Panc1 (cell line): ENCODE measurements at regions not wholly inside any gene's neighbourhood (a gene's known extent, or its start where the extent isn't known, plus 50 kb on each side); places are given as distances from the start of the nearest gene placed in this dataset.

Source experiments
- POLR2AphosphoS5 ChIP-seq: IDR thresholded peaks from 2 replicates; pipeline ENCODE4 v1.6.1; 2012; ENCODE audit warnings: mild to moderate bottlenecking, low read depth, low read length, moderate library complexity
- SIN3A ChIP-seq: IDR thresholded peaks from 2 replicates; pipeline ENCODE4 v1.6.1; 2012; ENCODE audit warnings: low read depth, mild to moderate bottlenecking, low read length, moderate library complexity, borderline replicate concordance; ENCODE audit not compliant: insufficient read depth
- TCF7L2 ChIP-seq: IDR thresholded peaks from 2 replicates; pipeline ENCODE4 v1.6.1; 2011; ENCODE audit warnings: mild to moderate bottlenecking, low read depth, low read length, inconsistent platforms
- TF ChIP-seq, protein P1 (sequence below): fragments of 450-650 bp; IDR thresholded peaks from 2 replicates; pipeline ENCODE4 v1.5.1; 2017; ENCODE audit warnings: mild to moderate bottlenecking
- TF ChIP-seq, protein P2 (sequence below), 2 experiments: IDR thresholded peaks; 2 replicates each; pipeline ENCODE4 v1.6.1; 2011 to 2012; ENCODE audit warnings: low read depth in 2 of 2, control low read depth in 1 of 2, low read length in 1 of 2, mild to moderate bottlenecking in 1 of 2, moderate library complexity in 1 of 2; ENCODE audit not compliant: insufficient read depth in 1 of 2

DNA sequence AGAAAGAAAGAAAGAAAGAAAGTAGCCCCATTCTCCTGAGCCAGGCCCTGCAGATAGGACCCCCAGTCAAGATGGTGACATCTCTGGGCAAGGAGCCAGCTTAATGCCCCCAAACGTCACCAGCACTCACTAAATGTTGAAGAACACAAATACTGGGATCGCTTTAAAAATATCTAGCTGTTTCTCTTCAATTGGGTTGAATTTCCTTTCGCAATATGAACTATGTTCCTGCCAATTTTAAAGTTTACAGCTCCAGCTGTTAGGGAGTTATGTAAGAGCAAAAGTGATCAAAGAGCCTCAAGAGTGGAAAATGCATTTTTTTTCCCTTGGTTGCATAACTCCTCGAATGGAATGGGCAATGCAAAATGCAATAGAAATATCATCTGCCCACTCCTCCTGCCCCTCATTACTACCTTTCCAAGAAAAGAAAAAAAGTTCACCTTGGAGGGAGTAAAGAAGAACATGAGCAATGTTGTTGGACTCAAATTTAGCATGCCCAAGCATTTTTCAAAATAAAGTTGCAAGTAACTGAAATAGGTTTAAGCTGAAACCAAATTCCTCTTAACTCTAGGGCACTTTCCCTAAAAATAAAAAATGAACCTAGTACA lies 244.2 kb upstream of the PIK3R1 start:
- TF ChIP-seq, protein P1, sequence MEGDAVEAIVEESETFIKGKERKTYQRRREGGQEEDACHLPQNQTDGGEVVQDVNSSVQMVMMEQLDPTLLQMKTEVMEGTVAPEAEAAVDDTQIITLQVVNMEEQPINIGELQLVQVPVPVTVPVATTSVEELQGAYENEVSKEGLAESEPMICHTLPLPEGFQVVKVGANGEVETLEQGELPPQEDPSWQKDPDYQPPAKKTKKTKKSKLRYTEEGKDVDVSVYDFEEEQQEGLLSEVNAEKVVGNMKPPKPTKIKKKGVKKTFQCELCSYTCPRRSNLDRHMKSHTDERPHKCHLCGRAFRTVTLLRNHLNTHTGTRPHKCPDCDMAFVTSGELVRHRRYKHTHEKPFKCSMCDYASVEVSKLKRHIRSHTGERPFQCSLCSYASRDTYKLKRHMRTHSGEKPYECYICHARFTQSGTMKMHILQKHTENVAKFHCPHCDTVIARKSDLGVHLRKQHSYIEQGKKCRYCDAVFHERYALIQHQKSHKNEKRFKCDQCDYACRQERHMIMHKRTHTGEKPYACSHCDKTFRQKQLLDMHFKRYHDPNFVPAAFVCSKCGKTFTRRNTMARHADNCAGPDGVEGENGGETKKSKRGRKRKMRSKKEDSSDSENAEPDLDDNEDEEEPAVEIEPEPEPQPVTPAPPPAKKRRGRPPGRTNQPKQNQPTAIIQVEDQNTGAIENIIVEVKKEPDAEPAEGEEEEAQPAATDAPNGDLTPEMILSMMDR = no peak
- TF ChIP-seq POLR2AphosphoS5 = no peak
- TF ChIP-seq, protein P2, sequence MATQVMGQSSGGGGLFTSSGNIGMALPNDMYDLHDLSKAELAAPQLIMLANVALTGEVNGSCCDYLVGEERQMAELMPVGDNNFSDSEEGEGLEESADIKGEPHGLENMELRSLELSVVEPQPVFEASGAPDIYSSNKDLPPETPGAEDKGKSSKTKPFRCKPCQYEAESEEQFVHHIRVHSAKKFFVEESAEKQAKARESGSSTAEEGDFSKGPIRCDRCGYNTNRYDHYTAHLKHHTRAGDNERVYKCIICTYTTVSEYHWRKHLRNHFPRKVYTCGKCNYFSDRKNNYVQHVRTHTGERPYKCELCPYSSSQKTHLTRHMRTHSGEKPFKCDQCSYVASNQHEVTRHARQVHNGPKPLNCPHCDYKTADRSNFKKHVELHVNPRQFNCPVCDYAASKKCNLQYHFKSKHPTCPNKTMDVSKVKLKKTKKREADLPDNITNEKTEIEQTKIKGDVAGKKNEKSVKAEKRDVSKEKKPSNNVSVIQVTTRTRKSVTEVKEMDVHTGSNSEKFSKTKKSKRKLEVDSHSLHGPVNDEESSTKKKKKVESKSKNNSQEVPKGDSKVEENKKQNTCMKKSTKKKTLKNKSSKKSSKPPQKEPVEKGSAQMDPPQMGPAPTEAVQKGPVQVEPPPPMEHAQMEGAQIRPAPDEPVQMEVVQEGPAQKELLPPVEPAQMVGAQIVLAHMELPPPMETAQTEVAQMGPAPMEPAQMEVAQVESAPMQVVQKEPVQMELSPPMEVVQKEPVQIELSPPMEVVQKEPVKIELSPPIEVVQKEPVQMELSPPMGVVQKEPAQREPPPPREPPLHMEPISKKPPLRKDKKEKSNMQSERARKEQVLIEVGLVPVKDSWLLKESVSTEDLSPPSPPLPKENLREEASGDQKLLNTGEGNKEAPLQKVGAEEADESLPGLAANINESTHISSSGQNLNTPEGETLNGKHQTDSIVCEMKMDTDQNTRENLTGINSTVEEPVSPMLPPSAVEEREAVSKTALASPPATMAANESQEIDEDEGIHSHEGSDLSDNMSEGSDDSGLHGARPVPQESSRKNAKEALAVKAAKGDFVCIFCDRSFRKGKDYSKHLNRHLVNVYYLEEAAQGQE (IDR thresholded peaks at IDR 0.05; ENCODE audit: insufficient read depth in 1 of 2, low read depth in 2 of 2, low read length in 1 of 2) = no peak
- TF ChIP-seq TCF7L2 = no peak
- no peak for TF ChIP-seq SIN3A
